ENCODE measurements at regions not wholly inside any gene's neighbourhood (a gene's known extent, or its start where the extent isn't known, plus 50 kb on each side); places are given as distances from the start of the nearest gene placed in this dataset.
"Not testable (repeated sequence)": the region's sequence is repeated elsewhere in the genome, so short reads cannot be mapped to it uniquely, and the experiment has no call there.

- H3K4me1 ChIP-seq = no peaks in the 10 kb centered on the region
- H3K9me3 ChIP-seq = no peaks in the 10 kb centered on the region
- peaks cover 0 to 6% (median 0%) of the 10 kb centered on the region in 4 donors for H3K27me3 ChIP-seq
- no peak for FAIRE-seq
- H3K36me3 ChIP-seq = no peaks in the 10 kb centered on the region
- no peak overlapping the region for H3K27ac ChIP-seq
- 24 to 28% methylated on average over 46 to 49 of the region's 49 CpGs for WGBS, 2 donors
- DNase-seq = peak in 1 of 6 donors; percentile 16
- intact Hi-C loops (cut with DNase I) = no loop called here
- ATAC-seq = no peak
- no peak for TF ChIP-seq CTCF (IDR thresholded peaks at IDR 0.05)
- no peak overlapping the region for H3K4me3 ChIP-seq
Measured at GRCh38 chr17:21841839-21842238, 149.5 kb downstream of the KCNJ18 start.

GRCh38 chr17:21842332-21843317 is 150.3 kb downstream of the KCNJ18 start:
- Histone ChIP-seq H3K4me1 (no peaks in the 10 kb centered on the region), H3K27me3 (peaks cover 0 to 6% (median 0%) of the 10 kb centered on the region in 4 donors), H3K27ac (no peak overlapping the region), H3K36me3 (no peaks in the 10 kb centered on the region), H3K9me3 (no peaks in the 10 kb centered on the region), H3K4me3 (peak overlapping the region in 2 of 4 donors; percentile 17 to 26)
- FAIRE-seq = no peak
- 20 to 21% methylated on average over 90 to 136 of the region's 136 CpGs for WGBS, 2 donors
- ATAC-seq = no peak
- intact Hi-C loops (cut with DNase I) = no loop called here
- no peak for TF ChIP-seq CTCF (IDR thresholded peaks at IDR 0.05)
- DNase-seq = peak in 2 of 6 donors; percentile 32 to 48

- 24 to 30% methylated on average over 75 of the region's 75 CpGs for WGBS, 2 donors
- intact Hi-C loops (cut with DNase I) = no loop called here
- Histone ChIP-seq H3K27ac (no peak overlapping the region), H3K36me3 (no peaks in the 10 kb centered on the region), H3K9me3 (no peaks in the 10 kb centered on the region), H3K4me3 (peak overlapping the region in 1 of 4 donors; percentile 17), H3K27me3 (peaks cover 0 to 6% (median 0%) of the 10 kb centered on the region in 4 donors), H3K4me1 (no peaks in the 10 kb centered on the region)
- DNase-seq (peak in 1 of 6 donors; percentile 27), ATAC-seq (no peak), FAIRE-seq (no peak)
- TF ChIP-seq CTCF (IDR thresholded peaks at IDR 0.05) = no peak
Measured at GRCh38 chr17:21843318-21843865, 151.1 kb downstream of the KCNJ18 start.

- H3K4me1 ChIP-seq = no peaks in the 10 kb centered on the region
- no peak overlapping the region for H3K27ac ChIP-seq
- 30 to 31% methylated on average over 57 to 72 of the region's 72 CpGs for WGBS, 2 donors
- no peaks in the 10 kb centered on the region for H3K9me3 ChIP-seq
- no peak overlapping the region for H3K4me3 ChIP-seq
- ATAC-seq (no peak), DNase-seq (peak in 1 of 6 donors; percentile 21), FAIRE-seq (no peak)
- H3K27me3 ChIP-seq = peaks cover 0 to 6% (median 0%) of the 10 kb centered on the region in 4 donors
- intact Hi-C loops (cut with DNase I) = no loop called here
- TF ChIP-seq CTCF (IDR thresholded peaks at IDR 0.05) = no peak
- no peaks in the 10 kb centered on the region for H3K36me3 ChIP-seq
Measured at GRCh38 chr17:21843951-21844590, 151.7 kb downstream of the KCNJ18 start.

GRCh38 chr17:21848510-21848909 is 156.2 kb downstream of the KCNJ18 start:
- H3K4me1 ChIP-seq; H3K4me3 ChIP-seq; H3K27me3 ChIP-seq; FAIRE-seq; H3K27ac ChIP-seq; DNase-seq; ATAC-seq; intact Hi-C loops (cut with DNase I); H3K9me3 ChIP-seq; H3K36me3 ChIP-seq: not testable (repeated sequence)
- 54 to 71% methylated on average over 4 of the region's 4 CpGs for WGBS, 2 donors

GRCh38 chr17:21849030-21849429 is 156.7 kb downstream of the KCNJ18 start:
- 27 to 41% methylated on average over 2 of the region's 2 CpGs for WGBS, 2 donors
- intact Hi-C loops (cut with DNase I); H3K9me3 ChIP-seq; H3K27ac ChIP-seq; H3K36me3 ChIP-seq; FAIRE-seq; H3K4me3 ChIP-seq; H3K4me1 ChIP-seq; H3K27me3 ChIP-seq; ATAC-seq: not testable (repeated sequence)
- peak in 1 of 6 donors; percentile 31 for DNase-seq

GRCh38 chr17:21850614-21851013 is 158.3 kb downstream of the KCNJ18 start:
- 62 to 65% methylated on average over 5 of the region's 5 CpGs for WGBS, 2 donors
- H3K27me3 ChIP-seq; H3K4me1 ChIP-seq; H3K27ac ChIP-seq; H3K4me3 ChIP-seq; H3K36me3 ChIP-seq; intact Hi-C loops (cut with DNase I); H3K9me3 ChIP-seq; ATAC-seq; FAIRE-seq: not testable (repeated sequence)
- DNase-seq = peak in 1 of 6 donors; percentile 15
